HG02981 (cell line): ENCODE measurements at regions not wholly inside any gene's neighbourhood (a gene's known extent, or its start where the extent isn't known, plus 50 kb on each side); places are given as distances from the start of the nearest gene placed in this dataset.
"Not testable (repeated sequence)": the region's sequence is repeated elsewhere in the genome, so short reads cannot be mapped to it uniquely, and the experiment has no call there.

Experiments
- ATAC-seq: cut with Tn5 transposase; IDR thresholded peaks from one replicate; pipeline ENCODE4 v1.9.1; 2021; ENCODE audit warnings: mild to moderate bottlenecking, moderate library complexity; ENCODE audit not compliant: unreplicated experiment

GRCh38 chr4:4115381-4115780 is 111.3 kb downstream of the OTOP1 start:
- not testable (repeated sequence) for ATAC-seq

GRCh38 chr4:4116901-4117300 is 109.8 kb downstream of the OTOP1 start:
- not testable (repeated sequence) for ATAC-seq

- not testable (repeated sequence) for ATAC-seq
These were observed 92.4 kb downstream of the OTOP1 start for GRCh38 chr4:4134368-4134767.

- not testable (repeated sequence) for ATAC-seq
These were observed 90.1 kb downstream of the OTOP1 start for GRCh38 chr4:4136621-4137020.
